WTC11 (cell line): ENCODE measurements at regions not wholly inside any gene's neighbourhood (a gene's known extent, or its start where the extent isn't known, plus 50 kb on each side); places are given as distances from the start of the nearest gene placed in this dataset.

Experiments used
- ATAC-seq: fragments of 200-7000 bp; cut with Tn5 transposase; 2 replicates; pipeline ENCODE4 v1.10.0; 2021; ENCODE audit warnings: mild to moderate bottlenecking, moderate library complexity
- CTCF ChIA-PET: fragments of 300-600 bp; sonication (Branson Sonifier 250); formaldehyde crosslinking; loops from one replicate; lab custom pipeline; 2021; ENCODE audit warnings: antibody characterized with exemption; lab: Charles Lee
- POLR2A ChIA-PET: fragments of 350-600 bp; sonication (Branson Sonifier 250); formaldehyde crosslinking; loops from one replicate; lab custom pipeline; 2021; ENCODE audit warnings: antibody characterized with exemption; lab: Charles Lee
- DNase-seq: peaks from one replicate; pipeline ENCODE4 v3.0.0; 2021; ENCODE audit warnings: low spot score
- H3K27ac Mint-ChIP-seq: 2 replicates; pipeline ENCODE4 v1.8.0; 2021; ENCODE audit warnings: mixed read lengths
- H3K27me3 Mint-ChIP-seq: 2 replicates; pipeline ENCODE4 v1.8.0; 2021; ENCODE audit warnings: low read depth, mild to moderate bottlenecking, moderate library complexity, mixed read lengths
- H3K36me3 Mint-ChIP-seq: 2 replicates; pipeline ENCODE4 v1.8.0; 2021; ENCODE audit warnings: mixed read lengths
- H3K4me1 Mint-ChIP-seq: 2 replicates; pipeline ENCODE4 v1.8.0; 2022; ENCODE audit warnings: mixed read lengths
- H3K4me3 Mint-ChIP-seq: 2 replicates; pipeline ENCODE4 v1.8.0; 2021; ENCODE audit warnings: mild to moderate bottlenecking, moderate library complexity, mixed read lengths
- H3K9me3 Mint-ChIP-seq: 2 replicates; pipeline ENCODE4 v1.8.0; 2021; ENCODE audit warnings: mixed read lengths
- ATF1 ChIP-seq: sonication (generic); formaldehyde crosslinking; IDR thresholded peaks from 2 replicates; pipeline ENCODE4 v1.8.1; 2023; ENCODE audit warnings: mild to moderate bottlenecking, moderate library complexity, missing genetic modification reagents
- CTCF ChIP-seq: fragments of 200-600 bp; IDR thresholded peaks from 2 replicates; pipeline ENCODE4 v1.8.0; 2022; ENCODE audit warnings: antibody characterized with exemption
- ELF4 ChIP-seq: sonication (generic); formaldehyde crosslinking; IDR thresholded peaks from 2 replicates; pipeline ENCODE4 v1.8.1; 2022; ENCODE audit warnings: low read depth, mild to moderate bottlenecking, moderate library complexity, missing genetic modification reagents
- EMX1 ChIP-seq: fragments of 250-450 bp; sonication (Bioruptor Pico); IDR thresholded peaks from 2 replicates; pipeline ENCODE4 v1.8.0; 2021; ENCODE audit warnings: mild to moderate bottlenecking
- ERG ChIP-seq: fragments of 250-450 bp; sonication (Bioruptor Pico); IDR thresholded peaks from 2 replicates; pipeline ENCODE4 v1.8.0; 2021; ENCODE audit warnings: mild to moderate bottlenecking
- ETV6 ChIP-seq: sonication (generic); formaldehyde crosslinking; IDR thresholded peaks from 2 replicates; pipeline ENCODE4 v1.8.1; 2022; ENCODE audit warnings: mild to moderate bottlenecking, missing genetic modification reagents
- GABPB1 ChIP-seq: sonication (generic); formaldehyde crosslinking; IDR thresholded peaks from 2 replicates; pipeline ENCODE4 v1.8.1; 2023; ENCODE audit warnings: mild to moderate bottlenecking, missing genetic modification reagents
- GTF2I ChIP-seq: fragments of 250-450 bp; sonication (Bioruptor Pico); conservative IDR thresholded peaks from 2 replicates; pipeline ENCODE4 v1.4.0; 2021; ENCODE audit warnings: mild to moderate bottlenecking
- HMGA2 ChIP-seq: fragments of 250-450 bp; sonication (Bioruptor Pico); IDR thresholded peaks from 2 replicates; pipeline ENCODE4 v1.4.0; 2021; ENCODE audit warnings: mild to moderate bottlenecking, moderate library complexity
- NR1H2 ChIP-seq: sonication (generic); formaldehyde crosslinking; IDR thresholded peaks from 2 replicates; pipeline ENCODE4 v1.9.0; 2021; ENCODE audit warnings: mild to moderate bottlenecking, moderate library complexity, missing genetic modification reagents
- NR3C1 ChIP-seq: sonication (generic); formaldehyde crosslinking; conservative IDR thresholded peaks from 2 replicates; pipeline ENCODE4 v1.8.1; 2023; ENCODE audit warnings: low read depth, mild to moderate bottlenecking, missing genetic modification reagents
- SMAD4 ChIP-seq: sonication (generic); formaldehyde crosslinking; IDR thresholded peaks from 2 replicates; pipeline ENCODE4 v1.8.0; 2022; ENCODE audit warnings: mild to moderate bottlenecking, missing genetic modification reagents
- SOX15 ChIP-seq: fragments of 250-450 bp; sonication (Bioruptor Pico); IDR thresholded peaks from 2 replicates; pipeline ENCODE4 v1.9.0; 2021; ENCODE audit warnings: mild to moderate bottlenecking
- STAT6 ChIP-seq: sonication (generic); formaldehyde crosslinking; conservative IDR thresholded peaks from 2 replicates; pipeline ENCODE4 v1.8.1; 2023; ENCODE audit warnings: mild to moderate bottlenecking, low read depth, missing genetic modification reagents, moderate library complexity
- TP53 ChIP-seq: sonication (generic); formaldehyde crosslinking; IDR thresholded peaks from 2 replicates; pipeline ENCODE4 v1.8.1; 2023; ENCODE audit warnings: mild to moderate bottlenecking, missing genetic modification reagents
- ZNF396 ChIP-seq: fragments of 250-450 bp; sonication (Bioruptor Pico); IDR thresholded peaks from 2 replicates; pipeline ENCODE4 v1.8.0; 2021; ENCODE audit warnings: mild to moderate bottlenecking, moderate library complexity, borderline replicate concordance
- ZNF416 ChIP-seq: fragments of 250-450 bp; sonication (Bioruptor Pico); IDR thresholded peaks from 2 replicates; pipeline ENCODE4 v1.9.0; 2021; ENCODE audit warnings: mild to moderate bottlenecking, inconsistent platforms
- TF ChIP-seq, protein P1 (sequence below): sonication (generic); formaldehyde crosslinking; IDR thresholded peaks from 2 replicates; pipeline ENCODE4 v1.8.1; 2022; ENCODE audit warnings: low read depth, mild to moderate bottlenecking, moderate library complexity, missing genetic modification reagents, borderline replicate concordance
- TF ChIP-seq, protein P2 (sequence below): sonication (generic); formaldehyde crosslinking; IDR thresholded peaks from 2 replicates; pipeline ENCODE4 v1.8.1; 2023; ENCODE audit warnings: mild to moderate bottlenecking, missing genetic modification reagents, borderline replicate concordance
- TF ChIP-seq, protein P3 (sequence below): sonication (generic); formaldehyde crosslinking; IDR thresholded peaks from 2 replicates; pipeline ENCODE4 v1.8.0; 2023; ENCODE audit warnings: missing genetic modification reagents

GRCh38 chr16:86068722-86069121 is 169.8 kb downstream of the IRF8 start (continued):
- TF ChIP-seq STAT6 (CRISPR knock-in tag), result no peak
- no peak for TF ChIP-seq ZNF416 (CRISPR knock-in tag)
- TF ChIP-seq GTF2I, result no peak
- TF ChIP-seq, protein P1, sequence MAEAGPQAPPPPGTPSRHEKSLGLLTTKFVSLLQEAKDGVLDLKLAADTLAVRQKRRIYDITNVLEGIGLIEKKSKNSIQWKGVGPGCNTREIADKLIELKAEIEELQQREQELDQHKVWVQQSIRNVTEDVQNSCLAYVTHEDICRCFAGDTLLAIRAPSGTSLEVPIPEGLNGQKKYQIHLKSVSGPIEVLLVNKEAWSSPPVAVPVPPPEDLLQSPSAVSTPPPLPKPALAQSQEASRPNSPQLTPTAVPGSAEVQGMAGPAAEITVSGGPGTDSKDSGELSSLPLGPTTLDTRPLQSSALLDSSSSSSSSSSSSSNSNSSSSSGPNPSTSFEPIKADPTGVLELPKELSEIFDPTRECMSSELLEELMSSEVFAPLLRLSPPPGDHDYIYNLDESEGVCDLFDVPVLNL (CRISPR knock-in tag), result no peak
- TF ChIP-seq NR3C1 (CRISPR knock-in tag), result no peak
- no peak for TF ChIP-seq SOX15
- TF ChIP-seq EMX1, result no peak
- no peak for TF ChIP-seq ERG
- no peak for TF ChIP-seq ETV6
- TF ChIP-seq, protein P2, sequence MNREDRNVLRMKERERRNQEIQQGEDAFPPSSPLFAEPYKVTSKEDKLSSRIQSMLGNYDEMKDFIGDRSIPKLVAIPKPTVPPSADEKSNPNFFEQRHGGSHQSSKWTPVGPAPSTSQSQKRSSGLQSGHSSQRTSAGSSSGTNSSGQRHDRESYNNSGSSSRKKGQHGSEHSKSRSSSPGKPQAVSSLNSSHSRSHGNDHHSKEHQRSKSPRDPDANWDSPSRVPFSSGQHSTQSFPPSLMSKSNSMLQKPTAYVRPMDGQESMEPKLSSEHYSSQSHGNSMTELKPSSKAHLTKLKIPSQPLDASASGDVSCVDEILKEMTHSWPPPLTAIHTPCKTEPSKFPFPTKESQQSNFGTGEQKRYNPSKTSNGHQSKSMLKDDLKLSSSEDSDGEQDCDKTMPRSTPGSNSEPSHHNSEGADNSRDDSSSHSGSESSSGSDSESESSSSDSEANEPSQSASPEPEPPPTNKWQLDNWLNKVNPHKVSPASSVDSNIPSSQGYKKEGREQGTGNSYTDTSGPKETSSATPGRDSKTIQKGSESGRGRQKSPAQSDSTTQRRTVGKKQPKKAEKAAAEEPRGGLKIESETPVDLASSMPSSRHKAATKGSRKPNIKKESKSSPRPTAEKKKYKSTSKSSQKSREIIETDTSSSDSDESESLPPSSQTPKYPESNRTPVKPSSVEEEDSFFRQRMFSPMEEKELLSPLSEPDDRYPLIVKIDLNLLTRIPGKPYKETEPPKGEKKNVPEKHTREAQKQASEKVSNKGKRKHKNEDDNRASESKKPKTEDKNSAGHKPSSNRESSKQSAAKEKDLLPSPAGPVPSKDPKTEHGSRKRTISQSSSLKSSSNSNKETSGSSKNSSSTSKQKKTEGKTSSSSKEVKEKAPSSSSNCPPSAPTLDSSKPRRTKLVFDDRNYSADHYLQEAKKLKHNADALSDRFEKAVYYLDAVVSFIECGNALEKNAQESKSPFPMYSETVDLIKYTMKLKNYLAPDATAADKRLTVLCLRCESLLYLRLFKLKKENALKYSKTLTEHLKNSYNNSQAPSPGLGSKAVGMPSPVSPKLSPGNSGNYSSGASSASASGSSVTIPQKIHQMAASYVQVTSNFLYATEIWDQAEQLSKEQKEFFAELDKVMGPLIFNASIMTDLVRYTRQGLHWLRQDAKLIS, result no peak
- TF ChIP-seq ZNF396 (CRISPR knock-in tag), result no peak

DNA sequence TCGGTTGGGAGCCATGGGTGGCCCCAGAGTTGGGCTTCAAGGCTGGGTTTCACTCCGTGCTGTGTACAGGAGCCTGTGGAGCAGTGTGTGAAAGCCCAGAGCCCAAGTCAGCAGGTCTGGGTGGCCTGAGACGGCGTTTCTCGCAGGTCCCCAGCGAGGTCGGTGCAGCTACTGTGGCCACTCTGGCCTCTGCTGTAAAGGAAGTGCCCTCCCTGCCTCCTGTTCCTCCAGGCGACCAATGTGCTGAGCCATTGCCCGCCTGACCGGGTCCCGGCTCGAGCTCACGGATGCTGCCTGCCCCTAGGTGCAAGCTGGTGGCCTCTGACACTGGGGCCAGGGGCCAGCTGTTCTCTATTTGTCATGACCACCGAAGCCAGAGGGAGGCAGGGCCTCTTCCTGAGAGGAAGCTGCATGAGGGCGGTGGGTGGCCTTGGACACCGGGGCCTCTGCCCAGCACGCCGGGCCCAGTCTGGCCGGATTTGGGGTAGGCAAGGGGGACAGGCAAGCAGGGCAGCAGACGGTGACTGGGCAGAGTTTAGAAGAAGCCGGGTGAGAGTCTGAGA is 170.9 kb downstream of the IRF8 start:
- CTCF ChIA-PET, result interaction anchor here (0.7 to 4.8 kb wide), 6 partner anchors 21 to 448 kb away, joined by 3 to 57 read pairs (median 4); no protein-coding TSS in a partner anchor
- no peak for TF ChIP-seq CTCF
- no peak for TF ChIP-seq ATF1
- TF ChIP-seq SMAD4, result no peak
- TF ChIP-seq, protein P1 (CRISPR knock-in tag), result no peak
- TF ChIP-seq NR1H2 (CRISPR knock-in tag), result no peak
- TF ChIP-seq STAT6 (CRISPR knock-in tag), result no peak
- no peak for TF ChIP-seq HMGA2 (CRISPR knock-in tag)
- no peak for TF ChIP-seq TP53
- no peak for TF ChIP-seq ELF4 (CRISPR knock-in tag)
- TF ChIP-seq, protein P3, sequence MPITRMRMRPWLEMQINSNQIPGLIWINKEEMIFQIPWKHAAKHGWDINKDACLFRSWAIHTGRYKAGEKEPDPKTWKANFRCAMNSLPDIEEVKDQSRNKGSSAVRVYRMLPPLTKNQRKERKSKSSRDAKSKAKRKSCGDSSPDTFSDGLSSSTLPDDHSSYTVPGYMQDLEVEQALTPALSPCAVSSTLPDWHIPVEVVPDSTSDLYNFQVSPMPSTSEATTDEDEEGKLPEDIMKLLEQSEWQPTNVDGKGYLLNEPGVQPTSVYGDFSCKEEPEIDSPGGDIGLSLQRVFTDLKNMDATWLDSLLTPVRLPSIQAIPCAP (CRISPR knock-in tag), result no peak
- no peak for TF ChIP-seq GABPB1

More for the DNA sequence above, 170.9 kb downstream of the IRF8 start:
- Mint-ChIP-seq H3K4me3 (no peak overlapping the region), H3K27ac (no peak overlapping the region), H3K9me3 (peaks cover 6% of the 10 kb centered on the region), H3K36me3 (no peaks in the 10 kb centered on the region), H3K4me1 (peaks cover 8% of the 10 kb centered on the region), H3K27me3 (0 out of 2 replicates have a peak, but pooled peaks cover 4% of the 10 kb centered on the region)
- POLR2A ChIA-PET, result no interaction called here
- ATAC-seq (no peak), DNase-seq (no peak)
